Calu3 (cell line): ENCODE measurements at regions not wholly inside any gene's neighbourhood (a gene's known extent, or its start where the extent isn't known, plus 50 kb on each side); places are given as distances from the start of the nearest gene placed in this dataset.

Source experiments
- BruUV-seq: library from RNA; stranded (reverse); fragments of 400-500 nt; replicated peaks from 2 replicates; lab custom pipeline; 2021; lab: Mats Ljungman, UMichigan
- CTCF ChIA-PET: fragments of 300-600 bp; sonication (Branson Sonifier 250); formaldehyde crosslinking; loops from one replicate; lab custom pipeline; 2022; ENCODE audit warnings: antibody characterized with exemption; lab: Charles Lee
- DNase-seq: peaks from one replicate; pipeline ENCODE4 v3.0.0; 2022
- H3K27ac Mint-ChIP-seq: one replicate; pipeline ENCODE4 v1.8.0; 2022; ENCODE audit warnings: mixed read lengths; ENCODE audit not compliant: unreplicated experiment
- H3K27me3 Mint-ChIP-seq: one replicate; pipeline ENCODE4 v1.8.0; 2022; ENCODE audit warnings: mixed read lengths; ENCODE audit not compliant: unreplicated experiment
- H3K36me3 Mint-ChIP-seq: one replicate; pipeline ENCODE4 v1.8.0; 2022; ENCODE audit warnings: mild to moderate bottlenecking, moderate library complexity, mixed read lengths; ENCODE audit not compliant: insufficient read depth, unreplicated experiment
- H3K4me1 Mint-ChIP-seq: one replicate; pipeline ENCODE4 v1.8.0; 2022; ENCODE audit warnings: mild to moderate bottlenecking, low read depth, mixed read lengths; ENCODE audit not compliant: unreplicated experiment
- H3K4me3 Mint-ChIP-seq: one replicate; pipeline ENCODE4 v1.8.0; 2022; ENCODE audit warnings: mild to moderate bottlenecking, low read depth, moderate library complexity, mixed read lengths; ENCODE audit not compliant: unreplicated experiment
- H3K9me3 Mint-ChIP-seq: one replicate; pipeline ENCODE4 v1.8.0; 2022; ENCODE audit warnings: low read depth, mixed read lengths; ENCODE audit not compliant: unreplicated experiment
- intact Hi-C: fragments of 100-400 bp; cut with micrococcal nuclease; formaldehyde crosslinking; loops from one replicate; pipeline ENCODE4 v1.10.0; 2022; ENCODE audit not compliant: unreplicated experiment
- TF ChIP-seq, protein P1 (sequence below): fragments of 200-600 bp; IDR thresholded peaks from one replicate; pipeline ENCODE4 v1.8.0; 2022; ENCODE audit warnings: antibody characterized with exemption; ENCODE audit not compliant: unreplicated experiment

DNA sequence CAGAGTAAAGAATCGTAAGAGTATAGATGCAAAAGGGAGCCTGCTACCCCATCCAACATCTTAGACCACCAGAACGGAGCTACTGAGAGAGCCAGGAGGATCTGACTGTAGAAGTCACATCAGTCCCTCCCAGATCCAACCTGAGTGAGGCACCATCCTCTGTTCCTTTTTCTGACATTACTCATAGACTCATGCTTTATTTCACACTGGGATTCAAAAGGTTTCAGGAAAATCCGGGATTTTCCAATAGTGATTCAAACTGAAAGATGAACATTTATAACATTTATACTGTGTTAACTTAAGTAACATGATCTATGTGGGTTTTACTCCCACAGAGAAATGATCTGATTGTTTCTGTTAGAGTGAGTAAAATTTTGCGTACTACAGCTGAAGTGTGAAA lies 868.6 kb upstream of the GJE1 start:
- Mint-ChIP-seq H3K27me3 (no peaks in the 10 kb centered on the region), H3K4me1 (no peaks in the 10 kb centered on the region), H3K4me3 (no peak overlapping the region), H3K36me3 (no peaks in the 10 kb centered on the region), H3K9me3 (no peaks in the 10 kb centered on the region), H3K27ac (no peak overlapping the region)
- TF ChIP-seq, protein P1, sequence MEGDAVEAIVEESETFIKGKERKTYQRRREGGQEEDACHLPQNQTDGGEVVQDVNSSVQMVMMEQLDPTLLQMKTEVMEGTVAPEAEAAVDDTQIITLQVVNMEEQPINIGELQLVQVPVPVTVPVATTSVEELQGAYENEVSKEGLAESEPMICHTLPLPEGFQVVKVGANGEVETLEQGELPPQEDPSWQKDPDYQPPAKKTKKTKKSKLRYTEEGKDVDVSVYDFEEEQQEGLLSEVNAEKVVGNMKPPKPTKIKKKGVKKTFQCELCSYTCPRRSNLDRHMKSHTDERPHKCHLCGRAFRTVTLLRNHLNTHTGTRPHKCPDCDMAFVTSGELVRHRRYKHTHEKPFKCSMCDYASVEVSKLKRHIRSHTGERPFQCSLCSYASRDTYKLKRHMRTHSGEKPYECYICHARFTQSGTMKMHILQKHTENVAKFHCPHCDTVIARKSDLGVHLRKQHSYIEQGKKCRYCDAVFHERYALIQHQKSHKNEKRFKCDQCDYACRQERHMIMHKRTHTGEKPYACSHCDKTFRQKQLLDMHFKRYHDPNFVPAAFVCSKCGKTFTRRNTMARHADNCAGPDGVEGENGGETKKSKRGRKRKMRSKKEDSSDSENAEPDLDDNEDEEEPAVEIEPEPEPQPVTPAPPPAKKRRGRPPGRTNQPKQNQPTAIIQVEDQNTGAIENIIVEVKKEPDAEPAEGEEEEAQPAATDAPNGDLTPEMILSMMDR: no peak
- DNase-seq: no peak
- no TSS peak for BruUV-seq
- CTCF ChIA-PET: no interaction called here
- intact Hi-C loops: no loop called here

DNA sequence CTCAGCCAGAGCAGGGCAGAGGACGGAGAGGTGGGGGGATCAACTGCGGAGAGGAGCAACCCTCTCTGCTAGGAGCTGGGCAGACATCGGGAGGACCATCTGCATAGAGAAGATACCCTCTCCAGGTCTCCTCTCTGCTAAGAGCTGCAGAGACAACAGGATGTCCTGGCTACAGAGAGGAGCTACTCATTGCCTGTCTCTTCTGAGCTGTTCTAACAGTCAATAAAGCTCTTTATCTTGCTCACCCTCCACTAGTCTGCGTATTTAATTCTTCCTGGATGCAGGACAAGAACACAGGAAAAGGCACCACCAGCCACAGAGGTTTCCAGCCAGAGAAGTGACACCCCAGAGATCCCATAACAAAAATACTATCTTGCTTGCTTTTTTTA lies 871.1 kb upstream of the GJE1 start:
- no TSS peak for BruUV-seq
- H3K36me3 Mint-ChIP-seq: no peaks in the 10 kb centered on the region
- CTCF ChIA-PET: no interaction called here
- no peaks in the 10 kb centered on the region for H3K9me3 Mint-ChIP-seq
- H3K4me1 Mint-ChIP-seq: no peaks in the 10 kb centered on the region
- no peak overlapping the region for H3K4me3 Mint-ChIP-seq
- intact Hi-C loops: no loop called here
- no peak for DNase-seq
- TF ChIP-seq, protein P1: no peak
- H3K27me3 Mint-ChIP-seq: no peaks in the 10 kb centered on the region
- H3K27ac Mint-ChIP-seq: no peak overlapping the region

DNA sequence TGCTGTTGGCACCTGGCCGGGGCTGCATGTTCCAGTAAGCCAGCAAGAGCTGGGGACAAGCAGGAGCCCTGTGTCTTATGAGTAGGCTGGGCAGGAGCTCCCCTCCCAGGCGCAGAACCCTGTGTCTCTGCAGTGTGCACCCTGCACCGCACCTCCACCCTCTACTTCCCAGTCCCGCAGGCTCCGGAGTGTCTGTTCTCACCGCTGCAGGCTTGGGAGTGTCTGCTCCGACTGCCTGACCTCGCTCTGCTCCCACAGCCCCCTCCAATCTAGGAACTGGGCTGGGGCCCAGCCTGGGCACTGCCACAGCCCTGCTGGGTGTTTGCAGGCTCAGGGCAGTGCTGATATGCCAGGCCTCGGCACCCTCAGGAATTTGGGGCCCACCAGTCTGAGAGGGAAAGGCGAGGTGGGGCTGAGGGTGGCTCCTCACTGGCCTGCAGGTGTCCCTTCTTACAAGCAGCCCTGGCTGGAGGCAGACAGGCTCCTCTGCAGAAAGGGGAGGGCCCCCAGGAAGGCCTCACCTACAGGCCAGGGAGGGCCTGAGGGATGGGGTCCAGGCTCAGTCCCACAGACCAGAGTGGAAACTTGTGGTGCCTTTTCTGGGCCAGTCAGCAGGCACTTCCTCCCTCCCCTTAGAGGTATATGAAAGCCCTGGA lies 871.6 kb upstream of the GJE1 start:
- no peak overlapping the region for H3K4me3 Mint-ChIP-seq
- no TSS peak for BruUV-seq
- H3K9me3 Mint-ChIP-seq: no peaks in the 10 kb centered on the region
- TF ChIP-seq, protein P1: no peak
- CTCF ChIA-PET: no interaction called here
- H3K36me3 Mint-ChIP-seq: no peaks in the 10 kb centered on the region
- H3K27me3 Mint-ChIP-seq: no peaks in the 10 kb centered on the region
- no peaks in the 10 kb centered on the region for H3K4me1 Mint-ChIP-seq
- H3K27ac Mint-ChIP-seq: no peak overlapping the region
- DNase-seq: peak; percentile 0
- intact Hi-C loops: no loop called here

DNA sequence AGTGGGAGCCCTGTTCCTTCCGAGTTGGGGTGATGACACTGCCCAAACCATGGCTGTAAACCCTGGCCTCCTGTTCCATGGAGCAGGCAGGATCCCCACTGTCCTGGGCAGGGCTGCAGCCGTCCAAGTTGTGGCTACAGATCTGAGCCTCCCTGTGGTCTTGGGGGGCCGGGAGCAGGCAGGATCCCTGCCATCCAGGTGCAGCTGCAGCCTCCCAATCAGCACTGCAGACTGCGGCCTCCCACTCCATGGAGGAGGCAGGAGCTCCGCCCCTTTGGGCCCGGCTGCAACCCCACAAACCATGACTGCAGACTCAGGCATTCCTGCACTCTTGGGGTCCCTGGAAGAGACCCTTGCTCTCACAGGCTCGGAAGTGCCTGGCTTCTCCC lies 872.1 kb upstream of the GJE1 start:
- no peak overlapping the region for H3K4me3 Mint-ChIP-seq
- CTCF ChIA-PET: no interaction called here
- no peaks in the 10 kb centered on the region for H3K9me3 Mint-ChIP-seq
- H3K27ac Mint-ChIP-seq: no peak overlapping the region
- DNase-seq: no peak
- no TSS peak for BruUV-seq
- no peaks in the 10 kb centered on the region for H3K4me1 Mint-ChIP-seq
- H3K27me3 Mint-ChIP-seq: no peaks in the 10 kb centered on the region
- no peaks in the 10 kb centered on the region for H3K36me3 Mint-ChIP-seq
- intact Hi-C loops: no loop called here
- TF ChIP-seq, protein P1: no peak
